H9 (cell line): ENCODE measurements at regions not wholly inside any gene's neighbourhood (a gene's known extent, or its start where the extent isn't known, plus 50 kb on each side); places are given as distances from the start of the nearest gene placed in this dataset.

Experiments
- DNase-seq: peaks from one replicate; pipeline ENCODE4 v3.0.0-alpha.2; 2017
- H2AFZ ChIP-seq: one replicate; pipeline ENCODE4 v1.6.1; 2013; ENCODE audit warnings: mild to moderate bottlenecking, low read length, control low read depth, moderate library complexity
- H2AK5ac ChIP-seq: 2 replicates; pipeline ENCODE4 v1.6.1; 2013; ENCODE audit warnings: low read length, control low read depth, mixed read lengths; ENCODE audit not compliant: insufficient read length
- H2BK120ac ChIP-seq: one replicate; pipeline ENCODE4 v1.6.1; 2013; ENCODE audit warnings: low read depth, mild to moderate bottlenecking, low read length, control low read depth, inconsistent platforms; ENCODE audit not compliant: poor library complexity, severe bottlenecking
- H2BK12ac ChIP-seq: 2 replicates; pipeline ENCODE4 v1.6.1; 2013; ENCODE audit warnings: low read length, control low read depth, mixed read lengths, low read depth; ENCODE audit not compliant: insufficient read length
- H2BK15ac ChIP-seq: 2 replicates; pipeline ENCODE4 v1.6.1; 2013; ENCODE audit warnings: low read depth, low read length, control low read depth
- H2BK20ac ChIP-seq: one replicate; pipeline ENCODE4 v1.6.1; 2013; ENCODE audit warnings: low read depth, mild to moderate bottlenecking, low read length, control low read depth, inconsistent platforms; ENCODE audit not compliant: poor library complexity, severe bottlenecking
- H2BK5ac ChIP-seq: 2 replicates; pipeline ENCODE4 v1.6.1; 2013; ENCODE audit warnings: low read length, control low read depth, mixed read lengths; ENCODE audit not compliant: insufficient read length
- H3K14ac ChIP-seq: 2 replicates; pipeline ENCODE4 v1.6.1; 2013; ENCODE audit warnings: low read length, control low read depth; ENCODE audit not compliant: insufficient read depth
- H3K18ac ChIP-seq: 2 replicates; pipeline ENCODE4 v1.6.1; 2013; ENCODE audit warnings: low read depth, mild to moderate bottlenecking, mixed read lengths, low read length, control low read depth; ENCODE audit not compliant: insufficient read length
- H3K23ac ChIP-seq: 2 replicates; pipeline ENCODE4 v1.6.1; 2013; ENCODE audit warnings: low read length, control low read depth, mixed read lengths, low read depth; ENCODE audit not compliant: insufficient read length
- H3K23me2 ChIP-seq: 2 replicates; pipeline ENCODE4 v1.6.1; 2013; ENCODE audit warnings: low read depth, mild to moderate bottlenecking, mixed read lengths, low read length, control low read depth; ENCODE audit not compliant: insufficient read length, poor library complexity, severe bottlenecking
- H3K27ac ChIP-seq: 2 replicates; pipeline ENCODE4 v1.5.1; 2013; ENCODE audit warnings: low read length, control low read depth, mixed read lengths, low read depth; ENCODE audit not compliant: insufficient read length
- H3K27me3 ChIP-seq: 2 replicates; pipeline ENCODE4 v1.6.1; 2013; ENCODE audit warnings: low read length, control low read depth, inconsistent platforms; ENCODE audit not compliant: insufficient read depth
- H3K4ac ChIP-seq: 2 replicates; pipeline ENCODE4 v1.6.1; 2013; ENCODE audit warnings: low read depth, mild to moderate bottlenecking, control low read depth, inconsistent platforms, low read length, moderate library complexity
- H3K4me1 ChIP-seq: 2 replicates; pipeline ENCODE4 v1.6.1; 2013; ENCODE audit warnings: low read length, control low read depth, inconsistent platforms; ENCODE audit not compliant: insufficient read depth
- H3K4me2 ChIP-seq: 2 replicates; pipeline ENCODE4 v1.6.1; 2013; ENCODE audit warnings: low read length, control low read depth, mixed read lengths; ENCODE audit not compliant: insufficient read length, insufficient read depth
- H3K56ac ChIP-seq: 2 replicates; pipeline ENCODE4 v1.6.1; 2013; ENCODE audit warnings: low read depth, mild to moderate bottlenecking, mixed read lengths, low read length, control low read depth; ENCODE audit not compliant: insufficient read length
- H3K79me1 ChIP-seq: 2 replicates; pipeline ENCODE4 v1.6.1; 2013; ENCODE audit warnings: low read depth, mild to moderate bottlenecking, moderate library complexity, low read length, control low read depth, inconsistent platforms; ENCODE audit not compliant: insufficient read depth, poor library complexity, severe bottlenecking
- H3K79me2 ChIP-seq: 2 replicates; pipeline ENCODE4 v1.6.1; 2013; ENCODE audit warnings: low read length, control low read depth, inconsistent platforms; ENCODE audit not compliant: insufficient read depth
- H3K9ac ChIP-seq: 2 replicates; pipeline ENCODE4 v1.6.1; 2013; ENCODE audit warnings: low read length, control low read depth, mixed read lengths; ENCODE audit not compliant: insufficient read length; ENCODE audit errors: extremely low read depth
- H3K9me3 ChIP-seq: one replicate; pipeline ENCODE4 v1.6.1; 2013; ENCODE audit warnings: low read depth, low read length, inconsistent platforms; ENCODE audit not compliant: control insufficient read depth
- H3T11ph ChIP-seq: one replicate; pipeline ENCODE4 v1.6.1; 2013; ENCODE audit warnings: mild to moderate bottlenecking, low read length, control low read depth, inconsistent platforms
- H4K20me1 ChIP-seq: one replicate; pipeline ENCODE4 v1.6.1; 2013; ENCODE audit not compliant: control insufficient read depth, insufficient read length, insufficient read depth
- H4K5ac ChIP-seq: 2 replicates; pipeline ENCODE4 v1.6.1; 2013; ENCODE audit warnings: low read depth, mild to moderate bottlenecking, mixed read lengths, low read length, control low read depth; ENCODE audit not compliant: insufficient read length
- H4K8ac ChIP-seq: replicated peaks from 2 replicates; pipeline ENCODE4 v1.6.1; 2013; ENCODE audit warnings: low read length, control low read depth, mixed read lengths, low read depth; ENCODE audit not compliant: insufficient read length
- H4K91ac ChIP-seq: 2 replicates; pipeline ENCODE4 v1.6.1; 2013; ENCODE audit warnings: low read depth, mild to moderate bottlenecking, moderate library complexity, mixed read lengths, low read length, control low read depth; ENCODE audit not compliant: insufficient read length
- H3K27ac Mint-ChIP-seq, 3 experiments: 2 replicates in 2 of 3; 3 replicates in 1 of 3; pipeline ENCODE4 v1.8.0; 2020 to 2021; ENCODE audit warnings: mixed read lengths in 3 of 3, mild to moderate bottlenecking in 1 of 3, moderate library complexity in 1 of 3
- H3K27me3 Mint-ChIP-seq: 2 replicates; pipeline ENCODE4 v1.8.0; 2021; ENCODE audit warnings: low read depth, mild to moderate bottlenecking, moderate library complexity, mixed read lengths
- H3K36me3 Mint-ChIP-seq, 3 experiments: 2 replicates in 2 of 3; 3 replicates in 1 of 3; pipeline ENCODE4 v1.8.0; 2020 to 2021; ENCODE audit warnings: low read depth in 3 of 3, mixed read lengths in 3 of 3; ENCODE audit not compliant: insufficient read depth in 1 of 3
- H3K4me1 Mint-ChIP-seq, 2 experiments: 2 replicates each; pipeline ENCODE4 v1.8.0; 2020; ENCODE audit warnings: mixed read lengths in 2 of 2
- H3K4me3 Mint-ChIP-seq, 2 experiments: 2 replicates in 1 of 2; 3 replicates in 1 of 2; pipeline ENCODE4 v1.8.0; 2020 to 2021; ENCODE audit warnings: mild to moderate bottlenecking in 2 of 2, mixed read lengths in 2 of 2, moderate library complexity in 1 of 2
- H3K9me3 Mint-ChIP-seq, 2 experiments: 2 replicates in 1 of 2; 3 replicates in 1 of 2; pipeline ENCODE4 v1.8.0; 2020; ENCODE audit warnings: mild to moderate bottlenecking in 2 of 2, mixed read lengths in 2 of 2, moderate library complexity in 1 of 2
- WGBS: extraction: QIAGEN DNeasy Blood & Tissue Kit; methylation state at CpG from one replicate; pipeline ENCODE4 v1.1.7; 2013; ENCODE audit warnings: missing lambda C conversion rate, low lambda C conversion rate, mixed read lengths; ENCODE audit not compliant: insufficient read length; ENCODE audit errors: extremely low coverage; 5-methylcytosine and 5-hydroxymethylcytosine counted together
- TF ChIP-seq, protein P1 (sequence below): fragments of 200-600 bp; sonication (generic); conservative IDR thresholded peaks from 3 replicates; pipeline ENCODE4 v1.8.0; 2021; ENCODE audit warnings: antibody characterized with exemption, mild to moderate bottlenecking

DNA sequence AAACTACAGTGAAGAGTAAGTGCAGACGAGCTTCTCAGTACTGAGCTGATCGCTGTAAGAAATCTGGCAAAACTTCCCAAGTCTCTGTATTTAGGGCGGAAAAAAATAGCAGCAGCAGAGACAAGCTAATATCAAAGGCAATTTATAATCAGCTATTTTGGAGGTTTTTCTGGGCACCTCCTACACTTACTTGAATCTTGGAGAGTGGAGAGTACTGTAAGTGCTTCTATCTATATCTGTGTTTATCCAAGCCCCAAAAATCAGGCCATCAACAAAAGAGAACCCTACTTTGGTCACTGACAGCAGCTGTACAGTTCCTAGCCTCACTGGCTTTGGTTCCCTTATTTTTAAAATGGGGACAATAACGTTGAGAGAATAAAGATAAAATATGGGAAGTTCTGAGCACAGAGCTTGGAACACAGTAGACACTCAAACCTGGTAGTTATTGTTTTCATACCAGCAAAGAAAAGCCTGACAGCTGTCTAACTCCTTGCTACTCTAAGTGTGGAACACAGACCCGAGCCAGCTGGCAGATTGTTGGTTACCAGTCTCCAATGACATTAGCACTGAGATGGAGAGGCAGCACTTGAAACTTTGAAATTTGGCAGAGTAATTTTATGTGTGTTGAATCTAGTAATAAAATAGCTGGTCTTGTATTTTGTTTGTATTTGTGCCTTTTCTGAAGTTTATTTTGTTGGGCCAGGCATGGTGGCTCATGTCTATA, 96.0 kb upstream of the SLC28A3 start:
- Histone ChIP-seq H4K91ac (no peak overlapping the region), H3K4me2 (no peak overlapping the region), H3K14ac (no peak overlapping the region), H3K9me3 (no peaks in the 10 kb centered on the region), H4K8ac (no peak overlapping the region), H3K18ac (no peak overlapping the region), H2AFZ (no peak overlapping the region), H2BK120ac (no peak overlapping the region), H3K56ac (no peak overlapping the region), H3K4me1 (no peaks in the 10 kb centered on the region), H2AK5ac (no peak overlapping the region), H3K27ac (no peak overlapping the region), H3K9ac (no peak overlapping the region), H3K79me2 (no peaks in the 10 kb centered on the region), H3T11ph (no peak overlapping the region), H3K79me1 (no peaks in the 10 kb centered on the region), H2BK12ac (no peak overlapping the region), H4K20me1 (no peaks in the 10 kb centered on the region), H2BK20ac (no peak overlapping the region), H3K27me3 (no peaks in the 10 kb centered on the region), H2BK5ac (no peak overlapping the region), H3K23ac (no peak overlapping the region), H3K4ac (no peak overlapping the region), H3K23me2 (no peaks in the 10 kb centered on the region), H4K5ac (no peak overlapping the region), H2BK15ac (no peak overlapping the region)
- no CpG with 5 or more reads among the region's 5 CpGs for WGBS
- Mint-ChIP-seq H3K36me3 (no peaks in the 10 kb centered on the region; a peak in 1 of 7 replicates), H3K4me1 (no peaks in the 10 kb centered on the region), H3K9me3 (no peaks in the 10 kb centered on the region), H3K27ac (no peak overlapping the region; a peak in 1 of 7 replicates), H3K27me3 (peaks cover 2% of the 10 kb centered on the region; the same call in 1 of the 2 replicates), H3K4me3 (no peak overlapping the region)
- no peak for DNase-seq
- TF ChIP-seq, protein P1, sequence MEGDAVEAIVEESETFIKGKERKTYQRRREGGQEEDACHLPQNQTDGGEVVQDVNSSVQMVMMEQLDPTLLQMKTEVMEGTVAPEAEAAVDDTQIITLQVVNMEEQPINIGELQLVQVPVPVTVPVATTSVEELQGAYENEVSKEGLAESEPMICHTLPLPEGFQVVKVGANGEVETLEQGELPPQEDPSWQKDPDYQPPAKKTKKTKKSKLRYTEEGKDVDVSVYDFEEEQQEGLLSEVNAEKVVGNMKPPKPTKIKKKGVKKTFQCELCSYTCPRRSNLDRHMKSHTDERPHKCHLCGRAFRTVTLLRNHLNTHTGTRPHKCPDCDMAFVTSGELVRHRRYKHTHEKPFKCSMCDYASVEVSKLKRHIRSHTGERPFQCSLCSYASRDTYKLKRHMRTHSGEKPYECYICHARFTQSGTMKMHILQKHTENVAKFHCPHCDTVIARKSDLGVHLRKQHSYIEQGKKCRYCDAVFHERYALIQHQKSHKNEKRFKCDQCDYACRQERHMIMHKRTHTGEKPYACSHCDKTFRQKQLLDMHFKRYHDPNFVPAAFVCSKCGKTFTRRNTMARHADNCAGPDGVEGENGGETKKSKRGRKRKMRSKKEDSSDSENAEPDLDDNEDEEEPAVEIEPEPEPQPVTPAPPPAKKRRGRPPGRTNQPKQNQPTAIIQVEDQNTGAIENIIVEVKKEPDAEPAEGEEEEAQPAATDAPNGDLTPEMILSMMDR, result no peak
